Trophoblast cell (in vitro differentiated cells and primary cell): ENCODE measurements at regions not wholly inside any gene's neighbourhood (a gene's known extent, or its start where the extent isn't known, plus 50 kb on each side); places are given as distances from the start of the nearest gene placed in this dataset.

Source experiments
- DNase-seq, 2 donors: peaks; one replicate each; pipeline ENCODE4 v3.0.0-alpha.2; 2016
- H2AFZ ChIP-seq: 2 replicates; pipeline ENCODE4 v1.6.1; 2013; ENCODE audit warnings: low read length, moderate library complexity, mild to moderate bottlenecking; ENCODE audit not compliant: insufficient read depth, poor library complexity
- H2AK5ac ChIP-seq: 2 replicates; pipeline ENCODE4 v1.6.1; 2013; ENCODE audit warnings: mild to moderate bottlenecking, low read length
- H2BK120ac ChIP-seq: 2 replicates; pipeline ENCODE4 v1.6.1; 2013; ENCODE audit warnings: low read length, mild to moderate bottlenecking, moderate library complexity; ENCODE audit not compliant: insufficient read depth, poor library complexity
- H2BK12ac ChIP-seq: 2 replicates; pipeline ENCODE4 v1.6.1; 2013; ENCODE audit warnings: mild to moderate bottlenecking, low read length, moderate library complexity
- H2BK5ac ChIP-seq: 2 replicates; pipeline ENCODE4 v1.6.1; 2013; ENCODE audit warnings: low read length, low read depth, moderate library complexity, mild to moderate bottlenecking; ENCODE audit not compliant: poor library complexity
- H3K14ac ChIP-seq: 2 replicates; pipeline ENCODE4 v1.6.1; 2013; ENCODE audit warnings: mild to moderate bottlenecking, low read length
- H3K18ac ChIP-seq: 2 replicates; pipeline ENCODE4 v1.6.1; 2013; ENCODE audit warnings: mild to moderate bottlenecking, low read length
- H3K23ac ChIP-seq: 2 replicates; pipeline ENCODE4 v1.6.1; 2013; ENCODE audit warnings: low read length
- H3K27ac ChIP-seq: 2 replicates; pipeline ENCODE4 v1.5.1; 2013; ENCODE audit warnings: low read depth, mild to moderate bottlenecking, inconsistent platforms, low read length, moderate library complexity
- H3K27me3 ChIP-seq: 2 replicates; pipeline ENCODE4 v1.6.1; 2013; ENCODE audit warnings: inconsistent platforms, mild to moderate bottlenecking, low read length, moderate library complexity; ENCODE audit not compliant: insufficient read depth
- H3K36me3 ChIP-seq, 2 experiments: 1 replicate in 1 of 2; 2 replicates in 1 of 2; pipeline ENCODE4 v1.6.1; 2013; ENCODE audit warnings: low read length in 2 of 2, mild to moderate bottlenecking in 2 of 2, moderate library complexity in 1 of 2; ENCODE audit not compliant: insufficient read depth in 2 of 2, control insufficient read depth in 1 of 2
- H3K4ac ChIP-seq: 2 replicates; pipeline ENCODE4 v1.6.1; 2013; ENCODE audit warnings: low read depth, mild to moderate bottlenecking, low read length, moderate library complexity
- H3K4me1 ChIP-seq, 2 experiments: 1 replicate in 1 of 2; 2 replicates in 1 of 2; pipeline ENCODE4 v1.6.1; 2013; ENCODE audit warnings: low read length in 2 of 2, mild to moderate bottlenecking in 2 of 2, moderate library complexity in 1 of 2; ENCODE audit not compliant: insufficient read depth in 2 of 2, control insufficient read depth in 1 of 2
- H3K4me2 ChIP-seq: 2 replicates; pipeline ENCODE4 v1.6.1; 2013; ENCODE audit warnings: inconsistent platforms, mild to moderate bottlenecking, low read length, moderate library complexity
- H3K4me3 ChIP-seq: 2 replicates; pipeline ENCODE4 v1.5.1; 2013; ENCODE audit warnings: mild to moderate bottlenecking, low read depth, low read length, inconsistent platforms
- H3K79me1 ChIP-seq: one replicate; pipeline ENCODE4 v1.6.1; 2013; ENCODE audit warnings: low read length
- H3K79me2 ChIP-seq: 2 replicates; pipeline ENCODE4 v1.6.1; 2013; ENCODE audit warnings: low read length, mild to moderate bottlenecking; ENCODE audit not compliant: control insufficient read depth, insufficient read depth, poor library complexity
- H3K9ac ChIP-seq: 2 replicates; pipeline ENCODE4 v1.6.1; 2013; ENCODE audit warnings: mild to moderate bottlenecking, low read length
- H3K9me3 ChIP-seq: 2 replicates; pipeline ENCODE4 v1.6.1; 2013; ENCODE audit warnings: low read depth, mild to moderate bottlenecking, control low read depth, inconsistent platforms, low read length; ENCODE audit not compliant: insufficient read depth
- H4K12ac ChIP-seq: 2 replicates; pipeline ENCODE4 v1.6.1; 2013; ENCODE audit warnings: low read depth, mild to moderate bottlenecking, low read length, moderate library complexity
- H4K8ac ChIP-seq: 2 replicates; pipeline ENCODE4 v1.6.1; 2013; ENCODE audit warnings: low read depth, mild to moderate bottlenecking, low read length, moderate library complexity
- H4K91ac ChIP-seq: one replicate; pipeline ENCODE4 v1.6.1; 2013; ENCODE audit warnings: low read depth, mild to moderate bottlenecking, low read length, moderate library complexity
- WGBS: extraction: QIAGEN DNeasy Blood & Tissue Kit; methylation state at CpG from one replicate; pipeline ENCODE4 v1.1.7; 2013; ENCODE audit warnings: missing lambda C conversion rate; ENCODE audit not compliant: insufficient read length, insufficient coverage; ENCODE audit errors: extremely low coverage; 5-methylcytosine and 5-hydroxymethylcytosine counted together

DNA sequence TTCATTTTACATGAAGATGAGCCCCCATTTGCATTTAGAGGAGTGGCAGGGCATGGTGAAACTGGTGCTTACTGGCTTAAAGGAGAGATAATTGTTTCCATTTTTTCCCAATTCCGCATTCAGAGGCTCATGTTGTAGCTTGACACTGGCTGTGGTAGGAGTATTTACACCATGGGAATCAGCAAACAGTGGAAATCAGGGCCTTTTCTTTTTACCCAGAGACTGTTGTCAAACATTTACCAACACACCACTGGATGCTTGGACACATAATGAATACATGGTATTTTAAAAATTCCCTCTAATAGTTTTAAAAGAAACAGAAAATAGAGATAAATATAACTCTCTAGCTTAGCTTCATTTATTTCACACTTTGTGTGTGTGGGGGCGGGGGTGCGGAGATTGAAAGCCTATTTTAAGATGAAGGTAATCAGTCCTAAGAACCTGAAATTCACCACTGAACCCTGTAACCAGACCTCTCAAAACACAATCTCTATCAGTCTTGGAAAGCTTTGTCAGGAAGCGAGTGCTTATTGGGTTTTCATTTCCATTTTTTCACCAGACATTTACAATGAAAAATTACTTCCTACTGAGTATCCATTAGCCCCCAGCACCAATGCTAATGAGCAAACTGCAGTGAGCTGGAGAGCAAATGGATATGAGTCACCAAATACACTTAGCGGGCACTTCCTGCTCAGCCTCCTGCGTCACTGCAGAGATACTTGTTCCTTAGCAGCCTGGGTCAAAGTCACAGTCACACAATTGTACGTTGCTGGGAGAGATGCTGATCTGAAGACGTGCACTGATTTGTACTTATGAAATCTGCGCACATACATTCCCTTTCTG, 532.0 kb downstream of the BCKDHB start:
- Histone ChIP-seq H3K79me2 (no peaks in the 10 kb centered on the region), H3K36me3 (no peaks in the 10 kb centered on the region), H2AK5ac (no peak overlapping the region), H2BK120ac (no peak overlapping the region), H4K12ac (no peak overlapping the region), H3K9me3 (no peaks in the 10 kb centered on the region), H3K18ac (no peak overlapping the region), H4K8ac (no peak overlapping the region), H3K4me1 (no peaks in the 10 kb centered on the region), H3K4me2 (no peak overlapping the region), H3K4ac (no peak overlapping the region), H3K27ac (no peak overlapping the region), H3K27me3 (no peaks in the 10 kb centered on the region), H3K23ac (no peak overlapping the region), H3K14ac (no peak overlapping the region), H2BK12ac (no peak overlapping the region), H2BK5ac (no peak overlapping the region), H3K79me1 (no peaks in the 10 kb centered on the region), H3K4me3 (no peak overlapping the region), H3K9ac (no peak overlapping the region), H2AFZ (no peak overlapping the region), H4K91ac (no peak overlapping the region)
- peak; percentile 48 to 71 for DNase-seq
- no CpG with 5 or more reads among the region's 9 CpGs for WGBS

DNA sequence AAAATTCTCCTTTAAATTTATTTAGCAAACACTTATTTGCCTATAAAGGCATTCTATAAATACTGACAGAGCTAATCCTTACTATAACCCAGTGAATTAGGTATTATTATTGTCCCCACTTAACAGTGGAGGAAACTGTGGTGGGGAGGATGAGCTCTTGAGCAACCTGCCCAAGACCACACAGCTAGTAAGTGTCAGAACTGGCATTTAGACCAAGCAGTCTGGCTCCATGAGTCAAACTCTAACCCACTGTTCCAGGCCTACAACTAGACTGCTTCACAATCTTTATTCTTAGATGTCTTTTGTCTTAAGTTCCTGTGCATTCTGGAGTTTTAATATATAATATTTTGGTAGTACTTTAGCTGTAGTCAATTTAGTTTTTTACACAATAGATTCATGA, 530.8 kb downstream of the BCKDHB start:
- Histone ChIP-seq H2AK5ac (no peak overlapping the region), H3K4me2 (no peak overlapping the region), H3K9ac (no peak overlapping the region), H2BK120ac (no peak overlapping the region), H2BK12ac (no peak overlapping the region), H3K18ac (no peak overlapping the region), H3K14ac (no peak overlapping the region), H3K79me2 (no peaks in the 10 kb centered on the region), H4K12ac (no peak overlapping the region), H3K9me3 (no peaks in the 10 kb centered on the region), H4K8ac (no peak overlapping the region), H3K27ac (no peak overlapping the region), H3K36me3 (no peaks in the 10 kb centered on the region), H3K79me1 (no peaks in the 10 kb centered on the region), H3K4ac (no peak overlapping the region), H4K91ac (no peak overlapping the region), H2AFZ (no peak overlapping the region), H3K27me3 (no peaks in the 10 kb centered on the region), H3K4me1 (no peaks in the 10 kb centered on the region), H2BK5ac (no peak overlapping the region), H3K23ac (no peak overlapping the region), H3K4me3 (no peak overlapping the region)
- no peak for DNase-seq

DNA sequence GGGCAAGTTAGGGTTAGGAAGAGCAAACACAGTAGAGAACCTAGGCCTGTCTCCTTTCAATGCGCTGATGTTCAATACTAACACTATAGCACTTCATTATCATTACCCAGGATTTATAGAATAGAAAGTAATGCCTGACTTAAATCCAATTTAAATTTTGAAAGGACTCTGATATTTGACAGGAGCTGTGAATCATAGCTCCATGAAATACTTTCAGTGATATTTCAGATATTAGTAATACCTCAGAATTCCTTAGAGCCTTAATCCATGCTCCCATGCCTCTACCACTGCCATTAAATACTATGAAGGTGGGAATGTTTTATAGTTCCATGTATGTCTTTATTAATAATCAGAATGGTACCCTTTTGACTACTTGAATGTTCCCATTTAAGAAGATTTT, 530.2 kb downstream of the BCKDHB start:
- H2BK12ac ChIP-seq: no peak overlapping the region
- H3K36me3 ChIP-seq: no peaks in the 10 kb centered on the region
- DNase-seq: peak in 1 of 2 donors; percentile 8
- H2AK5ac ChIP-seq: no peak overlapping the region
- no peak overlapping the region for H2BK120ac ChIP-seq
- H3K4ac ChIP-seq: no peak overlapping the region
- H3K4me1 ChIP-seq: no peaks in the 10 kb centered on the region
- H3K14ac ChIP-seq: no peak overlapping the region
- H4K12ac ChIP-seq: no peak overlapping the region
- no peak overlapping the region for H3K4me3 ChIP-seq
- no peak overlapping the region for H2AFZ ChIP-seq
- H3K27me3 ChIP-seq: no peaks in the 10 kb centered on the region
- no peak overlapping the region for H3K4me2 ChIP-seq
- H3K27ac ChIP-seq: no peak overlapping the region
- H4K8ac ChIP-seq: no peak overlapping the region
- H3K9ac ChIP-seq: no peak overlapping the region
- H3K9me3 ChIP-seq: no peaks in the 10 kb centered on the region
- H3K79me2 ChIP-seq: no peaks in the 10 kb centered on the region
- no peak overlapping the region for H3K23ac ChIP-seq
- no peak overlapping the region for H3K18ac ChIP-seq
- H4K91ac ChIP-seq: no peak overlapping the region
- no peak overlapping the region for H2BK5ac ChIP-seq
- no CpG with 5 or more reads among the region's 1 CpG for WGBS
- no peaks in the 10 kb centered on the region for H3K79me1 ChIP-seq

DNA sequence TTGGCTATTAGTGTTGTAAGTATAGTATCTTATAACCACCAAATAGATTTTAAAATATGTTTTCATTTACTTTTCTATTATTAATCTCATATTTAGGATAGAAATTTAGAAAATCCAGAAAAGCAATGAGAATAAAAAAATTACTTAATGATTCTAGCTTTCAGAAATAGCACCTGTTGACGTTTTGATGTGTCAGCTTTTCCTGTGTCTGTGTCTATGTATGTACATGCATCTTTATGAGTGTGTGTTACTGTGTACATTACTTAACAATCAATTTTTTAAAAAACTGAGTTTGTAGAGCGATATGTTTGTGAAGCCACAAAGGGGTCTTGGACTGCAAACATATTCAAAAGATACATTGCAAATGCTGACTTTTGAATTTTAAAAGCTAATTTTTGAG, 526.9 kb downstream of the BCKDHB start:
- H3K4me1 ChIP-seq: no peaks in the 10 kb centered on the region
- no peak for DNase-seq
- no peak overlapping the region for H3K9ac ChIP-seq
- no peak overlapping the region for H3K14ac ChIP-seq
- no peak overlapping the region for H4K12ac ChIP-seq
- no peak overlapping the region for H3K27ac ChIP-seq
- no peak overlapping the region for H3K4me3 ChIP-seq
- no peaks in the 10 kb centered on the region for H3K36me3 ChIP-seq
- no peak overlapping the region for H3K4ac ChIP-seq
- no peak overlapping the region for H3K4me2 ChIP-seq
- no peak overlapping the region for H2BK120ac ChIP-seq
- H3K79me2 ChIP-seq: no peaks in the 10 kb centered on the region
- no peak overlapping the region for H4K8ac ChIP-seq
- H3K27me3 ChIP-seq: no peaks in the 10 kb centered on the region
- H2AFZ ChIP-seq: no peak overlapping the region
- no peak overlapping the region for H2AK5ac ChIP-seq
- H3K18ac ChIP-seq: no peak overlapping the region
- H3K9me3 ChIP-seq: no peaks in the 10 kb centered on the region
- H4K91ac ChIP-seq: no peak overlapping the region
- no peaks in the 10 kb centered on the region for H3K79me1 ChIP-seq
- no CpG with 5 or more reads among the region's 2 CpGs for WGBS
- no peak overlapping the region for H2BK5ac ChIP-seq
- H3K23ac ChIP-seq: no peak overlapping the region
- H2BK12ac ChIP-seq: no peak overlapping the region
